PC-3 (cell line): ENCODE measurements at regions not wholly inside any gene's neighbourhood (a gene's known extent, or its start where the extent isn't known, plus 50 kb on each side); places are given as distances from the start of the nearest gene placed in this dataset.

Experiments used
- ATAC-seq: fragments of 200-7000 bp; cut with Tn5 transposase; 2 replicates; pipeline ENCODE4 v1.9.1; 2020; ENCODE audit warnings: mild to moderate bottlenecking, moderate library complexity
- BruUV-seq: library from RNA; stranded (reverse); fragments of 400-500 nt; replicated peaks from 2 replicates; lab custom pipeline; 2021; lab: Mats Ljungman, UMichigan
- CTCF ChIA-PET: fragments of 300-600 bp; sonication (Branson Sonifier 250); formaldehyde crosslinking; loops from one replicate; lab custom pipeline; 2022; ENCODE audit warnings: antibody characterized with exemption; lab: Charles Lee
- POLR2A ChIA-PET: fragments of 300-600 bp; sonication (Branson Sonifier 250); formaldehyde crosslinking; loops from one replicate; lab custom pipeline; 2022; ENCODE audit warnings: antibody characterized with exemption; ENCODE audit not compliant: unreplicated experiment; lab: Charles Lee
- DNase-seq: peaks from one replicate; pipeline ENCODE4 v3.0.0-alpha.2; 2015
- H2AFZ ChIP-seq: fragments of 300-600 bp; sonication (generic); 2 replicates; pipeline ENCODE4 v1.6.0; 2016; ENCODE audit warnings: antibody characterized with exemption, low read length
- H3F3A ChIP-seq: fragments of 300-600 bp; sonication (generic); one replicate; pipeline ENCODE4 v1.6.0; 2017; ENCODE audit warnings: antibody characterized with exemption, low read length, control low read depth, mild to moderate bottlenecking; ENCODE audit not compliant: unreplicated experiment
- H3K27ac ChIP-seq: fragments of 300-600 bp; sonication (generic); 2 replicates; pipeline ENCODE4 v1.5.1; 2016; ENCODE audit warnings: mild to moderate bottlenecking, low read length
- H3K27me3 ChIP-seq: fragments of 300-600 bp; sonication (generic); 2 replicates; pipeline ENCODE4 v1.6.1; 2016; ENCODE audit warnings: low read length, mixed read lengths
- H3K36me3 ChIP-seq: fragments of 300-600 bp; sonication (generic); 2 replicates; pipeline ENCODE4 v1.6.1; 2016; ENCODE audit warnings: low read depth, mixed run types, low read length, mixed read lengths
- H3K4me1 ChIP-seq: fragments of 300-600 bp; sonication (generic); 2 replicates; pipeline ENCODE4 v1.5.1; 2016; ENCODE audit warnings: low read length; ENCODE audit not compliant: insufficient read depth
- H3K4me2 ChIP-seq: fragments of 300-600 bp; sonication (generic); 2 replicates; pipeline ENCODE4 v1.6.0; 2016; ENCODE audit warnings: low read length
- H3K4me3 ChIP-seq: fragments of 300-600 bp; sonication (generic); 2 replicates; pipeline ENCODE4 v1.5.1; 2016; ENCODE audit warnings: mild to moderate bottlenecking, low read length, mixed read lengths
- H3K79me2 ChIP-seq: fragments of 300-600 bp; sonication (generic); 2 replicates; pipeline ENCODE4 v1.6.1; 2017; ENCODE audit warnings: low read length, mixed read lengths
- H3K9ac ChIP-seq: fragments of 300-600 bp; sonication (generic); 2 replicates; pipeline ENCODE4 v1.6.0; 2016; ENCODE audit warnings: mild to moderate bottlenecking, low read length
- H3K9me2 ChIP-seq: fragments of 300-600 bp; sonication (generic); replicated peaks from 2 replicates; pipeline ENCODE4 v1.6.1; 2016; ENCODE audit warnings: mixed run types, low read length, mixed read lengths
- H3K9me3 ChIP-seq: fragments of 300-600 bp; sonication (generic); 2 replicates; pipeline ENCODE4 v1.6.1; 2016; ENCODE audit warnings: low read length, mixed read lengths
- H4K20me1 ChIP-seq: fragments of 300-600 bp; sonication (generic); 2 replicates; pipeline ENCODE4 v1.6.1; 2016; ENCODE audit warnings: low read length, mixed read lengths
- CTCF ChIP-seq: fragments of 300-600 bp; sonication (generic); conservative IDR thresholded peaks from 2 replicates; pipeline ENCODE4 v1.5.1; 2017; ENCODE audit warnings: antibody characterized with exemption, low read depth, mild to moderate bottlenecking, low read length
- EZH2 ChIP-seq: fragments of 300-600 bp; sonication (generic); IDR thresholded peaks from one replicate; pipeline ENCODE4 v1.6.1; 2017; ENCODE audit warnings: antibody characterized with exemption, mild to moderate bottlenecking, low read length; ENCODE audit not compliant: unreplicated experiment
- EZH2phosphoT487 ChIP-seq: fragments of 300-600 bp; sonication (generic); IDR thresholded peaks from 2 replicates; pipeline ENCODE4 v1.6.1; 2018; ENCODE audit warnings: mild to moderate bottlenecking, antibody characterized with exemption, low read length, borderline replicate concordance
- intact Hi-C: fragments of 100-400 bp; cut with micrococcal nuclease; formaldehyde crosslinking; loops from 2 replicates; pipeline ENCODE4 v1.9.0; 2023

GRCh38 chr7:1286946-1287645 lies 54.4 kb downstream of the UNCX start:
- no peak for DNase-seq
- H3K79me2 ChIP-seq, result no peaks in the 10 kb centered on the region
- BruUV-seq, result no TSS peak
- H3K9ac ChIP-seq, result no peak overlapping the region
- H3K4me2 ChIP-seq, result no peak overlapping the region
- no peak for ATAC-seq
- H3K4me1 ChIP-seq, result 0 out of 2 replicates have a peak, but pooled peaks cover 10% of the 10 kb centered on the region
- peaks cover 44% of the 10 kb centered on the region for H3K27me3 ChIP-seq
- no peaks in the 10 kb centered on the region for H3K9me3 ChIP-seq
- CTCF ChIA-PET, result no interaction called here
- no peaks in the 10 kb centered on the region for H3K36me3 ChIP-seq
- H3K4me3 ChIP-seq, result no peak overlapping the region
- POLR2A ChIA-PET, result no interaction called here
- no peaks in the 10 kb centered on the region for H3F3A ChIP-seq
- no peak overlapping the region for H2AFZ ChIP-seq
- no peak overlapping the region for H3K27ac ChIP-seq
- TF ChIP-seq EZH2 (no peak), CTCF (no peak), EZH2phosphoT487 (no peak)
- no peaks in the 10 kb centered on the region for H4K20me1 ChIP-seq
- no peaks in the 10 kb centered on the region for H3K9me2 ChIP-seq
- intact Hi-C loops, result no loop called here

GRCh38 chr7:1287752-1288201 lies 55.1 kb downstream of the UNCX start:
- CTCF ChIA-PET, result no interaction called here
- Histone ChIP-seq H3K79me2 (no peaks in the 10 kb centered on the region), H3K9ac (no peak overlapping the region), H4K20me1 (no peaks in the 10 kb centered on the region), H3K27me3 (peaks cover 48% of the 10 kb centered on the region), H3K9me3 (no peaks in the 10 kb centered on the region), H3K9me2 (no peaks in the 10 kb centered on the region), H3K36me3 (no peaks in the 10 kb centered on the region), H3K27ac (no peak overlapping the region), H2AFZ (no peak overlapping the region), H3K4me2 (no peak overlapping the region), H3F3A (no peaks in the 10 kb centered on the region), H3K4me1 (0 out of 2 replicates have a peak, but pooled peaks cover 10% of the 10 kb centered on the region), H3K4me3 (no peak overlapping the region)
- POLR2A ChIA-PET, result no interaction called here
- TF ChIP-seq CTCF (no peak), EZH2phosphoT487 (no peak), EZH2 (no peak)
- BruUV-seq, result no TSS peak
- ATAC-seq (no peak), DNase-seq (no peak)
- intact Hi-C loops, result no loop called here

- H3K36me3 ChIP-seq, result no peaks in the 10 kb centered on the region
These were observed 55.8 kb downstream of the UNCX start for GRCh38 chr7:1288390-1288995.

More at GRCh38 chr7:1288390-1288995, 55.8 kb downstream of the UNCX start:
- Histone ChIP-seq H3K9me3 (no peaks in the 10 kb centered on the region), H4K20me1 (no peaks in the 10 kb centered on the region), H3K9me2 (no peaks in the 10 kb centered on the region), H3K27ac (no peak overlapping the region), H2AFZ (no peak overlapping the region), H3K27me3 (peaks cover 54% of the 10 kb centered on the region), H3K9ac (no peak overlapping the region), H3K4me2 (no peak overlapping the region), H3K4me1 (0 out of 2 replicates have a peak, but pooled peaks cover 10% of the 10 kb centered on the region), H3F3A (no peaks in the 10 kb centered on the region), H3K79me2 (no peaks in the 10 kb centered on the region), H3K4me3 (no peak overlapping the region)
- ChIA-PET CTCF (no interaction called here), POLR2A (no interaction called here)
- ATAC-seq (no peak), DNase-seq (no peak)
- TF ChIP-seq EZH2, result no peak
- no peak for TF ChIP-seq CTCF
- no peak for TF ChIP-seq EZH2phosphoT487
- intact Hi-C loops, result no loop called here
- no TSS peak for BruUV-seq
